Parathyroid adenoma (tissue), 2 donors: ENCODE measurements at regions not wholly inside any gene's neighbourhood (a gene's known extent, or its start where the extent isn't known, plus 50 kb on each side); places are given as distances from the start of the nearest gene placed in this dataset.

Experiments
- H2AFZ ChIP-seq: fragments of 300-600 bp; sonication (generic); one replicate; pipeline ENCODE4 v1.7.0; 2017; ENCODE audit warnings: antibody characterized with exemption, mild to moderate bottlenecking
- H3K27ac ChIP-seq: fragments of 300-600 bp; sonication (generic); one replicate; pipeline ENCODE4 v1.7.0; 2017
- H3K27me3 ChIP-seq: fragments of 300-600 bp; sonication (generic); one replicate; pipeline ENCODE4 v1.7.0; 2017; ENCODE audit warnings: low read length; ENCODE audit not compliant: control insufficient read depth, insufficient read depth
- H3K36me3 ChIP-seq: fragments of 300-600 bp; sonication (generic); one replicate; pipeline ENCODE4 v1.7.0; 2017; ENCODE audit warnings: low read length; ENCODE audit not compliant: control insufficient read depth, insufficient read depth
- H3K4me1 ChIP-seq: fragments of 300-600 bp; sonication (generic); one replicate; pipeline ENCODE4 v1.7.0; 2017; ENCODE audit warnings: control low read depth
- H3K4me2 ChIP-seq: fragments of 300-600 bp; sonication (generic); one replicate; pipeline ENCODE4 v1.7.0; 2017; ENCODE audit warnings: low read length
- H3K4me3 ChIP-seq: fragments of 300-600 bp; sonication (generic); one replicate; pipeline ENCODE4 v1.7.0; 2017; ENCODE audit warnings: low read depth, low read length
- H3K79me2 ChIP-seq: fragments of 300-600 bp; sonication (generic); one replicate; pipeline ENCODE4 v1.7.0; 2017; ENCODE audit warnings: control low read depth
- H3K9ac ChIP-seq: fragments of 300-600 bp; sonication (generic); one replicate; pipeline ENCODE4 v1.7.0; 2017; ENCODE audit warnings: mild to moderate bottlenecking
- H3K9me3 ChIP-seq: fragments of 300-600 bp; sonication (generic); one replicate; pipeline ENCODE4 v1.7.0; 2017; ENCODE audit warnings: low read length; ENCODE audit not compliant: control insufficient read depth
- TF ChIP-seq, protein P1 (sequence below): fragments of 300-600 bp; sonication (generic); IDR thresholded peaks from one replicate; pipeline ENCODE4 v1.7.0; 2017; ENCODE audit warnings: antibody characterized with exemption, mild to moderate bottlenecking
- donor health status: primary hyperparathyroidism.

DNA sequence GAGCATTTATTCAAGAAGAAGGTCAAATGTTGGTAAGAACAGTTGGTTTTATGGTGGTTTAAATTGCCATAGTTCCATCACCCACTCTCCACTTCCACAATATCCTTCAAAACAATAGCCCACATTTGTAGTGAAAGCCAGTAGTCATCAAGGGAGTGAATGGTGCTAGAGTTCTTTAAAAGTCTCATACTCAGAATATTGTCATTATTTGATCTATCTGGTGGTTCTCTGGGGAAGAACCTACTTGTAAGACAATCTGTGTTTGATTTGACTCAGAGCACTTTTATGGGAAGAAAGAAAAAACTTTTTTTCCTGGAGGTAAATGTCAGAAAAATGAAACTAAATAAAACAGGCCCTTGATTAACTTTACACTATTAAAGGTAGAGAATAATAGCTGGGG lies 893.8 kb downstream of the QKI start:
- H3K9ac ChIP-seq: no peak overlapping the region
- H3K79me2 ChIP-seq: no peaks in the 10 kb centered on the region
- H3K9me3 ChIP-seq: no peaks in the 10 kb centered on the region
- H3K4me2 ChIP-seq: no peak overlapping the region
- H3K27me3 ChIP-seq: no peaks in the 10 kb centered on the region
- TF ChIP-seq, protein P1, sequence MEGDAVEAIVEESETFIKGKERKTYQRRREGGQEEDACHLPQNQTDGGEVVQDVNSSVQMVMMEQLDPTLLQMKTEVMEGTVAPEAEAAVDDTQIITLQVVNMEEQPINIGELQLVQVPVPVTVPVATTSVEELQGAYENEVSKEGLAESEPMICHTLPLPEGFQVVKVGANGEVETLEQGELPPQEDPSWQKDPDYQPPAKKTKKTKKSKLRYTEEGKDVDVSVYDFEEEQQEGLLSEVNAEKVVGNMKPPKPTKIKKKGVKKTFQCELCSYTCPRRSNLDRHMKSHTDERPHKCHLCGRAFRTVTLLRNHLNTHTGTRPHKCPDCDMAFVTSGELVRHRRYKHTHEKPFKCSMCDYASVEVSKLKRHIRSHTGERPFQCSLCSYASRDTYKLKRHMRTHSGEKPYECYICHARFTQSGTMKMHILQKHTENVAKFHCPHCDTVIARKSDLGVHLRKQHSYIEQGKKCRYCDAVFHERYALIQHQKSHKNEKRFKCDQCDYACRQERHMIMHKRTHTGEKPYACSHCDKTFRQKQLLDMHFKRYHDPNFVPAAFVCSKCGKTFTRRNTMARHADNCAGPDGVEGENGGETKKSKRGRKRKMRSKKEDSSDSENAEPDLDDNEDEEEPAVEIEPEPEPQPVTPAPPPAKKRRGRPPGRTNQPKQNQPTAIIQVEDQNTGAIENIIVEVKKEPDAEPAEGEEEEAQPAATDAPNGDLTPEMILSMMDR: no peak
- H2AFZ ChIP-seq: no peak overlapping the region
- H3K4me1 ChIP-seq: no peaks in the 10 kb centered on the region
- no peaks in the 10 kb centered on the region for H3K36me3 ChIP-seq
- H3K27ac ChIP-seq: no peak overlapping the region
- H3K4me3 ChIP-seq: no peak overlapping the region

DNA sequence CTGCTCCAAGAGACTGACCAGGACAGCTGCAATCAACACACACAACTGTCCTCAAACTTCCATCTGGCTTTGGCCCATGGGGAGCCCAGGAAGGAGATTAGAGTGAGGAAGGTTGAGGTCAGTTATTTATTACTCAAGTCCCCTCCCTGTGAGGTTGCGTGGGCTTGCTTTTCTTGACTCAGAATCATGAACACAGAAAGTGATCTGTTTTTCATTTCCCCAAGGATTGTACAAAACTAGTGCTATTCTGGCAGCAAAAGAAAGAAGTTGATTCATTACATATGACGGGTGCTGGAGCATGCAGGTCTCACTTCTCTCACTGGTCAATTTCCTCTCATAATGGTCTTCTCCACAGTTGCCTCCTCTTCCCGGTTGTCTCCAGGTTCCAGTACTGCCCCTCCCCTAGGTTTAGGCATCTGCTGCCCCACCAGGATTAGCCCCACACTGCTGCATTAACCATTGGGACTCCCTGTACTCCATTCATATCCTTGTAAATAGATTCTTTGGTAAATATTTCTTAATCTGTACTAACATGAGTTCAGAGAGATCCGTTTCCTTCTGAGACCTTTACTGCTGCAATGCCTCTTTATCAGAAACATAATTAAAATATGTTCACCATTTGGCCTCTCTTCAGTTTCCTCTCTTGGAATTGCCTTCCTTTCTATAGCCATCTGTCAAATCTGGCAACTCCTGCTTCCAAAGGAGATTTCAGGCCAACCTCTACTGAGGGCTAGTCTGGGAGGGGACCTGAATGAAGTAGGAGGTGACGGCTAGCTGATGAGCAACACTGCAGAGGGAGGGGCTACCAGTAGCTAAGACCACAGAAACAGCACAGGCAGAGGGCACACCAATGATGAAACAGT lies 888.8 kb downstream of the QKI start:
- Histone ChIP-seq H3K27ac (no peak overlapping the region), H3K36me3 (no peaks in the 10 kb centered on the region), H3K4me2 (no peak overlapping the region), H3K4me1 (no peaks in the 10 kb centered on the region), H2AFZ (no peak overlapping the region), H3K9me3 (no peaks in the 10 kb centered on the region), H3K27me3 (no peaks in the 10 kb centered on the region), H3K4me3 (no peak overlapping the region), H3K9ac (no peak overlapping the region), H3K79me2 (no peaks in the 10 kb centered on the region)
- TF ChIP-seq, protein P1: no peak

DNA sequence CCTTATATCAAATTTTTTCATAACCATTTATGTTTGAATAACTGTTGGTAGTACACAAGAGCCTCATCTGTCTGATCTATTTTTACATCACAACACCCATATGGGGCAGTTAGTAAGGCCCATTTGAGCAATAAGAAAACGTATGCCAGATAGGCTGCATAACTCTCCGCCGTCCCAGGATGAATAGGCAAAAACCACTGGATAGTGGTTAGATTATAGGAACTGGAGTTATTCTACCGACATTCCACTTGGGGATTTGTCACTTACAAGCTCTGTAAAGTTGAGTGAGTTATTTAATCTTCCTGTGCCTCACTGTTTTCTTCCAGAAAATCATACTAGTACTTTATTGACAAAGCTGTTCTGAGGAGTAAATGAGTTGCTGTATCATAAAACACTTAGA lies 881.9 kb downstream of the QKI start:
- H3K9me3 ChIP-seq: no peaks in the 10 kb centered on the region
- TF ChIP-seq, protein P1: no peak
- no peak overlapping the region for H3K27ac ChIP-seq
- H3K4me1 ChIP-seq: no peaks in the 10 kb centered on the region
- H3K4me2 ChIP-seq: no peak overlapping the region
- no peak overlapping the region for H3K4me3 ChIP-seq
- no peaks in the 10 kb centered on the region for H3K27me3 ChIP-seq
- H3K9ac ChIP-seq: no peak overlapping the region
- H3K36me3 ChIP-seq: no peaks in the 10 kb centered on the region
- no peak overlapping the region for H2AFZ ChIP-seq
- H3K79me2 ChIP-seq: no peaks in the 10 kb centered on the region

DNA sequence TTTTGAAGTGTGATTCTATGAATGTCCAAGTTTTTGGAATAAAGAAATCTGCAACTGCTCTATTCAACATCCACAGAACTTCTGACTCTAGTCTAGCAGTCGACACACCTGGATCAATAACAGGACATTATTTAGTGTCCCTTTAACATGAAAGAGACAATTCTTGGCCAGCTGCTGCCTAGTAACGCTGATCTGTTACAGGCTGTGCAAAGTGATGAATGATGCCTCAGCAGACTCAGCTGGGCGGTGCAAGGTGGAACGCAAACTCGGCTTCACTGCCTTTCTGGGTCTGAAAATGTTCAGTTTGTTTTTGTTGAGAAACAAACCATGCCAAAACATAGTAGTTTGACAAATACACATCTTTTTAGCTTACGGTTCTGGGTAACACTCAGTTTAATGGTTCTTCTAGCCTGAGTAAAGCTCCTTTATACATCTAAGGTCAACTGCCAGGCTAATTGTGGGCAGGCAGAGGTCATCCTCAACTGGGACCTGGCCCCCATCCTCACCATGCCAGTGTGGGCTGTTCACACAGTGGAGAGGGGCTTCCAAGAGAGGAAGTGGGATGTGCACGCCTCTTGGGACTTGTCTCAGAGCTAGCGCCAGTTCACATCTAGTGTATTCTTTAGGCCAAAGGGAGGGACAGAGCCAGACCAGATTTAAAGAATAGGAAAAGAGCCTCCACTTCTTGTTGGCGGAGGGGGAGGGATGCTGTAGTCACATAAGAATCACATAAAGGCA lies 879.7 kb downstream of the QKI start:
- H3K4me2 ChIP-seq: no peak overlapping the region
- no peak overlapping the region for H3K4me3 ChIP-seq
- H3K4me1 ChIP-seq: no peaks in the 10 kb centered on the region
- no peak overlapping the region for H3K9ac ChIP-seq
- H3K9me3 ChIP-seq: no peaks in the 10 kb centered on the region
- H3K79me2 ChIP-seq: no peaks in the 10 kb centered on the region
- no peak overlapping the region for H2AFZ ChIP-seq
- no peak overlapping the region for H3K27ac ChIP-seq
- no peaks in the 10 kb centered on the region for H3K36me3 ChIP-seq
- no peaks in the 10 kb centered on the region for H3K27me3 ChIP-seq
- TF ChIP-seq, protein P1: no peak
